ENCODE measurements at regions not wholly inside any gene's neighbourhood (a gene's known extent, or its start where the extent isn't known, plus 50 kb on each side); places are given as distances from the start of the nearest gene placed in this dataset.

- DNase-seq (ENCODE audit: low read depth, low spot score), result no peak
These were observed 289.4 kb upstream of the EEF2KMT start for GRCh38 chr16:5386989-5387388.

- no peak for DNase-seq (ENCODE audit: low read depth, low spot score)
These were observed 288.2 kb upstream of the EEF2KMT start for GRCh38 chr16:5385811-5386210.

- DNase-seq (ENCODE audit: low read depth, low spot score), result no peak
These were observed 287.5 kb upstream of the EEF2KMT start for GRCh38 chr16:5385115-5385514.

- DNase-seq (ENCODE audit: low read depth, low spot score), result no peak
These were observed 286.1 kb upstream of the EEF2KMT start for GRCh38 chr16:5383737-5384136.

- no peak for DNase-seq (ENCODE audit: low read depth, low spot score)
These were observed 284.9 kb upstream of the EEF2KMT start for GRCh38 chr16:5382484-5382883.

GRCh38 chr16:5381481-5381880 lies 283.9 kb upstream of the EEF2KMT start:
- DNase-seq (ENCODE audit: low read depth, low spot score), result no peak

- no peak for DNase-seq (ENCODE audit: low read depth, low spot score)
These were observed 282.4 kb upstream of the EEF2KMT start for GRCh38 chr16:5379954-5380353.

GRCh38 chr16:5378531-5378930 lies 280.9 kb upstream of the EEF2KMT start:
- DNase-seq (ENCODE audit: low read depth, low spot score), result no peak

- no peak for DNase-seq (ENCODE audit: low read depth, low spot score)
These were observed 279.8 kb upstream of the EEF2KMT start for GRCh38 chr16:5377280-5377898.

- DNase-seq (ENCODE audit: low read depth, low spot score), result no peak
These were observed 276.6 kb upstream of the EEF2KMT start for GRCh38 chr16:5374184-5374583.

- no peak for DNase-seq (ENCODE audit: low read depth, low spot score)
These were observed 270.4 kb upstream of the EEF2KMT start for GRCh38 chr16:5367951-5368350.

GRCh38 chr16:5366126-5366525 lies 268.5 kb upstream of the EEF2KMT start:
- no peak for DNase-seq (ENCODE audit: low read depth, low spot score)

- DNase-seq (ENCODE audit: low read depth, low spot score), result no peak
These were observed 266.6 kb upstream of the EEF2KMT start for GRCh38 chr16:5364186-5364585.

GRCh38 chr16:5361322-5361721 lies 263.7 kb upstream of the EEF2KMT start:
- DNase-seq (ENCODE audit: low read depth, low spot score), result no peak

GRCh38 chr16:5354645-5355044 lies 257.1 kb upstream of the EEF2KMT start:
- DNase-seq (ENCODE audit: low read depth, low spot score), result no peak

GRCh38 chr16:5349670-5350517 lies 252.3 kb upstream of the EEF2KMT start:
- no peak for DNase-seq (ENCODE audit: low read depth, low spot score)

GRCh38 chr16:5349101-5349500 lies 251.5 kb upstream of the EEF2KMT start:
- DNase-seq (ENCODE audit: low read depth, low spot score), result no peak

- no peak for DNase-seq (ENCODE audit: low read depth, low spot score)
These were observed 250.0 kb upstream of the EEF2KMT start for GRCh38 chr16:5347561-5347960.

GRCh38 chr16:5336941-5337340 lies 239.3 kb upstream of the EEF2KMT start:
- DNase-seq (ENCODE audit: low read depth, low spot score), result no peak

GRCh38 chr16:5333991-5334390 lies 236.4 kb upstream of the EEF2KMT start:
- no peak for DNase-seq (ENCODE audit: low read depth, low spot score)

GRCh38 chr16:5333126-5333525 lies 235.5 kb upstream of the EEF2KMT start:
- no peak for DNase-seq (ENCODE audit: low read depth, low spot score)

- no peak for DNase-seq (ENCODE audit: low read depth, low spot score)
These were observed 232.5 kb upstream of the EEF2KMT start for GRCh38 chr16:5330058-5330457.

- no peak for DNase-seq (ENCODE audit: low read depth, low spot score)
These were observed 231.0 kb upstream of the EEF2KMT start for GRCh38 chr16:5328546-5328945.

Measured in activated naive CD8-positive, alpha-beta T cell treated with anti-CD3 and anti-CD28 coated beads, Interleukin-2, amount 50 U/mL, for 16 hours (primary cell).